ENCODE measurements at regions not wholly inside any gene's neighbourhood (a gene's known extent, or its start where the extent isn't known, plus 50 kb on each side); places are given as distances from the start of the nearest gene placed in this dataset.
A peak's percentile ranks its signal among the peaks of the same experiment; 100 is the strongest.

GRCh38 chr17:63136369-63137012, 170.5 kb downstream of the TANC2 start:
- CTCF ChIA-PET, result no interaction called here
- Histone ChIP-seq H3K27me3 (ENCODE audit: control insufficient read depth in 2 of 2, insufficient read depth in 2 of 2, low read length in 2 of 2) (no peaks in the 10 kb centered on the region), H3K4me3 (ENCODE audit: low read length) (no peak overlapping the region), H3K36me3 (ENCODE audit: control insufficient read depth in 2 of 3, insufficient read depth in 3 of 3, low read length in 3 of 3) (no peaks in the 10 kb centered on the region), H3K27ac (ENCODE audit: low read depth, low read length) (no peak overlapping the region), H3K4me1 (ENCODE audit: control insufficient read depth in 2 of 2, insufficient read depth in 2 of 2, low read length in 2 of 2) (no peaks in the 10 kb centered on the region), H3K9me3 (ENCODE audit: control insufficient read depth in 2 of 3, low read length in 3 of 3) (no peaks in the 10 kb centered on the region)
- Mint-ChIP-seq H3K27me3 (no peaks in the 10 kb centered on the region), H3K36me3 (no peaks in the 10 kb centered on the region), H3K4me3 (no peak overlapping the region), H3K27ac (no peak overlapping the region), H3K9me3 (no peaks in the 10 kb centered on the region), H3K4me1 (peaks cover 0 to 4% (median 0%) of the 10 kb centered on the region in 7 donors)
- ATAC-seq, result no peak
- DNase-seq, result no peak
- intact Hi-C loops (cut with micrococcal nuclease), result no loop called here
- POLR2A ChIA-PET, result no interaction called here

DNA sequence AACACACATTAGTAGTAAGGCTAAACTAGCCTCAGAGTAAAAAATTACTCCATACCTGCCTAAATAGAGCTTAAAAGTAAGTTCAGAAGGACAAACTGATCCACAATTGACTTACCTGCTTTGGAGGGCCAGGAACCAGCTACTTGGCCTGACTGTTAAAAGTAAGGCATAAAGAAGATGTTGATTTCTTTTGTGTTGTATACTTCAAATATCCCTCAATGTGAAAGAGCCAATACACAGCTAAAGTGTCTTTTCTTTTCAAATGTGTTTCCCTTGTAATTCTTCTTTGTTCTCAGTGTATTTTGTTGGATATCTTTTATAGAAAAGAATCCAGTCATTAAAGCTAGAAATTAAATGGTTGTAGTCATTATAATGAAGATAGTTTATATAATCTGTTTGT, 171.1 kb downstream of the TANC2 start:
- Mint-ChIP-seq H3K9me3 (no peaks in the 10 kb centered on the region), H3K4me1 (peaks cover 0 to 4% (median 0%) of the 10 kb centered on the region in 7 donors), H3K4me3 (no peak overlapping the region), H3K27me3 (peaks cover 0 to 3% (median 0%) of the 10 kb centered on the region in 5 donors), H3K27ac (no peak overlapping the region), H3K36me3 (no peaks in the 10 kb centered on the region)
- intact Hi-C loops (cut with micrococcal nuclease), result no loop called here
- ChIA-PET CTCF (no interaction called here), POLR2A (no interaction called here)
- DNase-seq (no peak), ATAC-seq (no peak)
- Histone ChIP-seq H3K4me1 (ENCODE audit: control insufficient read depth in 2 of 2, insufficient read depth in 2 of 2, low read length in 2 of 2) (no peaks in the 10 kb centered on the region), H3K27me3 (ENCODE audit: control insufficient read depth in 2 of 2, insufficient read depth in 2 of 2, low read length in 2 of 2) (no peaks in the 10 kb centered on the region), H3K9me3 (ENCODE audit: control insufficient read depth in 2 of 3, low read length in 3 of 3) (no peaks in the 10 kb centered on the region), H3K36me3 (ENCODE audit: control insufficient read depth in 2 of 3, insufficient read depth in 3 of 3, low read length in 3 of 3) (no peaks in the 10 kb centered on the region), H3K4me3 (ENCODE audit: low read length) (no peak overlapping the region), H3K27ac (ENCODE audit: low read depth, low read length) (no peak overlapping the region)

DNA sequence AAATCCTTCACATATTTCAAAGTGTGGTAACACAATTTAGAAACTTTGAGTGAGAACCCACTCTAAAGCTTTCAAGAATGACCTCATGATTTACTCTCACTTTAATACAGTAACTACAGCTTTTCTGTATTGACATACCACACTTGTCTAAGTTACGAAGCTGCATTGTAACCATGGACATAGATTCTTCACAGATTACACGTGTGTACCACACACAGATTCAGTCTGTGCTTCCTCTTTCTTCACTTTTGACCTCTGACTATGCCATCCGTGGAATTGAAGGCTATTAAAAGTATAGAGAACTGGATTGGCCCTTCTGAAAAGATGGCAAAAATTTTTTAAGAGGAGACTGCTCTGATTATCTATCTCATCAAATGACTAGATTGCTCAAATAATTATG, 172.7 kb downstream of the TANC2 start:
- CTCF ChIA-PET, result no interaction called here
- POLR2A ChIA-PET, result no interaction called here
- Mint-ChIP-seq H3K27me3 (peaks cover 0 to 6% (median 0%) of the 10 kb centered on the region in 5 donors), H3K9me3 (no peaks in the 10 kb centered on the region), H3K27ac (no peak overlapping the region), H3K4me3 (no peak overlapping the region), H3K4me1 (peaks cover 0 to 5% (median 0%) of the 10 kb centered on the region in 7 donors), H3K36me3 (no peaks in the 10 kb centered on the region)
- Histone ChIP-seq H3K9me3 (ENCODE audit: control insufficient read depth in 2 of 3, low read length in 3 of 3) (no peaks in the 10 kb centered on the region), H3K4me1 (ENCODE audit: control insufficient read depth in 2 of 2, insufficient read depth in 2 of 2, low read length in 2 of 2) (no peaks in the 10 kb centered on the region), H3K36me3 (ENCODE audit: control insufficient read depth in 2 of 3, insufficient read depth in 3 of 3, low read length in 3 of 3) (no peaks in the 10 kb centered on the region), H3K27me3 (ENCODE audit: control insufficient read depth in 2 of 2, insufficient read depth in 2 of 2, low read length in 2 of 2) (no peaks in the 10 kb centered on the region), H3K4me3 (ENCODE audit: low read length) (no peak overlapping the region), H3K27ac (ENCODE audit: low read depth, low read length) (no peak overlapping the region)
- ATAC-seq (no peak), DNase-seq (no peak)
- intact Hi-C loops (cut with micrococcal nuclease), result no loop called here

DNA sequence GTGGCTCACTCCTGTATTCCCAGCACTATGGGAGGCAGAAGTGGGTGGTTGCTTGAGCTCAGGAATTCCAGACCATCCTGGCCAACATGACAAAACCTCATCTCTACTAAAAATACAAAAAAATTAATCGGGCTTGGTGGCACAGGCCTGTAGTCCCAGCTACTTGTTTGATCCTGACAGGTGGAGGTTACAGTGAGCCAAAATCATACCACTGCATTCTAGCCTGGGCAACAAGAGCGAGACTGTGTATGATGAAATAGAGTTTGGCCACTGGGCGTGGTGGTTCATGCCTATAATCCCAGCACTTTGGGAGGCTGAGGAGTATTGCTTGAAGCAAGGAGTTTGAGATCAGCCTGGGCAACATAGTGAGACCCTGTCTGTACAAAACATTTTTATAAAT, 173.3 kb downstream of the TANC2 start:
- Histone ChIP-seq H3K4me1 (ENCODE audit: control insufficient read depth in 2 of 2, insufficient read depth in 2 of 2, low read length in 2 of 2) (no peaks in the 10 kb centered on the region), H3K9me3 (ENCODE audit: control insufficient read depth in 2 of 3, low read length in 3 of 3) (no peaks in the 10 kb centered on the region), H3K27ac (ENCODE audit: low read depth, low read length) (no peak overlapping the region), H3K36me3 (ENCODE audit: control insufficient read depth in 2 of 3, insufficient read depth in 3 of 3, low read length in 3 of 3) (no peaks in the 10 kb centered on the region), H3K4me3 (ENCODE audit: low read length) (no peak overlapping the region), H3K27me3 (ENCODE audit: control insufficient read depth in 2 of 2, insufficient read depth in 2 of 2, low read length in 2 of 2) (no peaks in the 10 kb centered on the region)
- ChIA-PET POLR2A (no interaction called here), CTCF (no interaction called here)
- Mint-ChIP-seq H3K4me1 (peaks cover 0 to 5% (median 0%) of the 10 kb centered on the region in 7 donors), H3K36me3 (no peaks in the 10 kb centered on the region), H3K27me3 (peaks cover 0 to 6% (median 0%) of the 10 kb centered on the region in 5 donors), H3K9me3 (no peaks in the 10 kb centered on the region), H3K4me3 (no peak overlapping the region), H3K27ac (no peak overlapping the region)
- DNase-seq (no peak), ATAC-seq (no peak)
- intact Hi-C loops (cut with micrococcal nuclease), result no loop called here

- H3K4me3 ChIP-seq (ENCODE audit: low read length), result no peak overlapping the region
- H3K27me3 Mint-ChIP-seq, result peaks cover 0 to 10% (median 0%) of the 10 kb centered on the region in 5 donors
- CTCF ChIA-PET, result no interaction called here
Measured at GRCh38 chr17:63140255-63140654, 174.2 kb downstream of the TANC2 start.

DNA sequence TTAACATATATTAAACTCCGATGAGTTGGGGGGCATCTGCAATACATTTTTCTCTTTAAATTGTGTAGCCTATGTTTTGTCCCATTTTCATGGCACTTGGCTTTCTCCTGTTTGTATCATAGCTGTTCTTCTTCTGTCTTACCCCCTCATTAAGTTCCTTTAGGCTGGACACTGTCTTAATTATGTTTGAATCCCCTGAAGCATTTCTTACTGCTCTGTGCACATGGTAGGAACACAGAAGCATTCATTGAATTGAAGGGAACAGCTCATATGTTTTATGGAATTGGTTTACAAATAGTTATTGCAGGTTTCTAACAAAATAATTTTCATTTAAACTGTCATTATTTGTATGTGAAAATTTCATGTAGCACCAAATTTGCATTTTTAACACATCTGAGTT, 176.8 kb downstream of the TANC2 start:
- CTCF ChIA-PET, result no interaction called here
- ATAC-seq (no peak), DNase-seq (no peak)
- H3K4me1 ChIP-seq (ENCODE audit: control insufficient read depth in 2 of 2, insufficient read depth in 2 of 2, low read length in 2 of 2), result no peaks in the 10 kb centered on the region
- no peak overlapping the region for H3K4me3 ChIP-seq (ENCODE audit: low read length)
- no peak overlapping the region for H3K4me3 Mint-ChIP-seq
- H3K27me3 Mint-ChIP-seq, result peaks cover 0 to 10% (median 0%) of the 10 kb centered on the region in 5 donors
- no peak overlapping the region for H3K27ac Mint-ChIP-seq
- H3K9me3 ChIP-seq (ENCODE audit: control insufficient read depth in 2 of 3, low read length in 3 of 3), result no peaks in the 10 kb centered on the region
- peaks cover 0 to 2% (median 0%) of the 10 kb centered on the region in 11 donors for H3K9me3 Mint-ChIP-seq
- intact Hi-C loops (cut with micrococcal nuclease), result no loop called here
- H3K27me3 ChIP-seq (ENCODE audit: control insufficient read depth in 2 of 2, insufficient read depth in 2 of 2, low read length in 2 of 2), result no peaks in the 10 kb centered on the region
- H3K36me3 Mint-ChIP-seq, result peaks cover 0 to 10% (median 0%) of the 10 kb centered on the region in 5 donors
- POLR2A ChIA-PET, result no interaction called here
- no peaks in the 10 kb centered on the region for H3K36me3 ChIP-seq (ENCODE audit: control insufficient read depth in 2 of 3, insufficient read depth in 3 of 3, low read length in 3 of 3)
- peaks cover 0 to 5% (median 0%) of the 10 kb centered on the region in 7 donors for H3K4me1 Mint-ChIP-seq
- H3K27ac ChIP-seq (ENCODE audit: low read depth, low read length), result no peak overlapping the region

More at GRCh38 chr17:63140255-63140654, 174.2 kb downstream of the TANC2 start:
- no peaks in the 10 kb centered on the region for H3K4me1 ChIP-seq (ENCODE audit: control insufficient read depth in 2 of 2, insufficient read depth in 2 of 2, low read length in 2 of 2)
- peaks cover 0 to 5% (median 0%) of the 10 kb centered on the region in 7 donors for H3K4me1 Mint-ChIP-seq
- H3K27ac ChIP-seq (ENCODE audit: low read depth, low read length), result no peak overlapping the region
- peak in 1 of 9 donors; percentile 4 for DNase-seq
- POLR2A ChIA-PET, result interaction anchor here (0.6 kb wide), 1 partner anchor 1050 kb away, joined by 3 read pairs; no protein-coding TSS in a partner anchor
- no peak overlapping the region for H3K27ac Mint-ChIP-seq
- H3K36me3 ChIP-seq (ENCODE audit: control insufficient read depth in 2 of 3, insufficient read depth in 3 of 3, low read length in 3 of 3), result no peaks in the 10 kb centered on the region
- H3K4me3 Mint-ChIP-seq, result no peak overlapping the region
- H3K36me3 Mint-ChIP-seq, result no peaks in the 10 kb centered on the region
- ATAC-seq, result peak; percentile 62
- no peaks in the 10 kb centered on the region for H3K9me3 Mint-ChIP-seq
- intact Hi-C loops (cut with micrococcal nuclease), result no loop called here
- H3K27me3 ChIP-seq (ENCODE audit: control insufficient read depth in 2 of 2, insufficient read depth in 2 of 2, low read length in 2 of 2), result no peaks in the 10 kb centered on the region
- no peaks in the 10 kb centered on the region for H3K9me3 ChIP-seq (ENCODE audit: control insufficient read depth in 2 of 3, low read length in 3 of 3)

DNA sequence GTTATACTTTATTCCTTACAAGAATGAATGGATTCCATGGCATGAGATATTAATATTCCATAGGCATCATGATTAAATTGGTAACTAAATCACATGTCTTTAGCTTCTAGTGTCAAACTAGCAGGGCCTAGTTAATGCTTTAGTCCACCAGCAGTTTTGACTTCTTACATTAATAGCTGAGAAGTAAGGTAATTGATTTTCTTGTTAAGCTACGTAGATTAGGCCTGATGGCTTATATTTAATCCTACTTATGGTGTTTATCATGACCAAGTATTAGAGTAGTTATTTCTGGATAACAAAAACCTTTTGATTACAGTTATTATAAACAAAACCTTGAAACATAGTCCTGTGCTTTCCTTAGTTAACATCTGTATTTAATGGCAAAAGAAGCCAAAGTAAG, 184.5 kb downstream of the TANC2 start:
- H3K36me3 ChIP-seq (ENCODE audit: control insufficient read depth in 2 of 3, insufficient read depth in 3 of 3, low read length in 3 of 3), result no peaks in the 10 kb centered on the region
- intact Hi-C loops (cut with micrococcal nuclease), result no loop called here
- Mint-ChIP-seq H3K36me3 (peaks cover 0 to 18% (median 3%) of the 10 kb centered on the region in 5 donors), H3K4me1 (peaks cover 0 to 7% (median 0%) of the 10 kb centered on the region in 7 donors), H3K27ac (no peak overlapping the region), H3K27me3 (peaks cover 0 to 4% (median 0%) of the 10 kb centered on the region in 5 donors), H3K4me3 (no peak overlapping the region), H3K9me3 (peaks cover 0 to 2% (median 0%) of the 10 kb centered on the region in 11 donors)
- no peaks in the 10 kb centered on the region for H3K27me3 ChIP-seq (ENCODE audit: control insufficient read depth in 2 of 2, insufficient read depth in 2 of 2, low read length in 2 of 2)
- H3K4me1 ChIP-seq (ENCODE audit: control insufficient read depth in 2 of 2, insufficient read depth in 2 of 2, low read length in 2 of 2), result no peaks in the 10 kb centered on the region
- no peak overlapping the region for H3K4me3 ChIP-seq (ENCODE audit: low read length)
- ATAC-seq (no peak), DNase-seq (no peak)
- H3K9me3 ChIP-seq (ENCODE audit: control insufficient read depth in 2 of 3, low read length in 3 of 3), result no peaks in the 10 kb centered on the region
- H3K27ac ChIP-seq (ENCODE audit: low read depth, low read length), result no peak overlapping the region
- ChIA-PET CTCF (no interaction called here), POLR2A (no interaction called here)
